ENCODE measurements at regions not wholly inside any gene's neighbourhood (a gene's known extent, or its start where the extent isn't known, plus 50 kb on each side); places are given as distances from the start of the nearest gene placed in this dataset.
"Not testable (repeated sequence)": the region's sequence is repeated elsewhere in the genome, so short reads cannot be mapped to it uniquely, and the experiment has no call there.

GRCh38 chr15:95699578-95699977, 630.9 kb upstream of the NR2F2 start:
- no peaks in the 10 kb centered on the region for H3K4me1 Mint-ChIP-seq (ENCODE audit: low read depth, unreplicated experiment)

GRCh38 chr15:95700692-95701091, 629.8 kb upstream of the NR2F2 start:
- BruUV-seq (replicated peaks); H3K4me3 Mint-ChIP-seq (ENCODE audit: low read depth, unreplicated experiment); H3K27me3 Mint-ChIP-seq (ENCODE audit: unreplicated experiment); DNase-seq; H3K4me1 Mint-ChIP-seq (ENCODE audit: low read depth, unreplicated experiment); CTCF ChIA-PET; intact Hi-C loops (cut with micrococcal nuclease; ENCODE audit: unreplicated experiment); H3K36me3 Mint-ChIP-seq (ENCODE audit: insufficient read depth, unreplicated experiment); H3K27ac Mint-ChIP-seq (ENCODE audit: unreplicated experiment): not testable (repeated sequence)
- peaks cover 16% of the 10 kb centered on the region for H3K9me3 Mint-ChIP-seq (ENCODE audit: low read depth, unreplicated experiment)

More at GRCh38 chr15:95699578-95699977, 630.9 kb upstream of the NR2F2 start:
- H3K27me3 Mint-ChIP-seq (ENCODE audit: unreplicated experiment) = no peaks in the 10 kb centered on the region
- intact Hi-C loops (cut with micrococcal nuclease; ENCODE audit: unreplicated experiment) = no loop called here
- BruUV-seq (replicated peaks) = no TSS peak
- CTCF ChIA-PET = no interaction called here
- no peak for DNase-seq
- peaks cover 16% of the 10 kb centered on the region for H3K9me3 Mint-ChIP-seq (ENCODE audit: low read depth, unreplicated experiment)
- H3K36me3 Mint-ChIP-seq (ENCODE audit: insufficient read depth, unreplicated experiment) = no peaks in the 10 kb centered on the region
- H3K27ac Mint-ChIP-seq (ENCODE audit: unreplicated experiment) = no peak overlapping the region
- no peak for TF ChIP-seq CTCF (IDR thresholded peaks at IDR 0.05; ENCODE audit: unreplicated experiment)
- no peak overlapping the region for H3K4me3 Mint-ChIP-seq (ENCODE audit: low read depth, unreplicated experiment)

GRCh38 chr15:95701410-95701809, 629.1 kb upstream of the NR2F2 start:
- no peak for TF ChIP-seq CTCF (IDR thresholded peaks at IDR 0.05; ENCODE audit: unreplicated experiment)
- Mint-ChIP-seq H3K4me1 (ENCODE audit: low read depth, unreplicated experiment) (no peaks in the 10 kb centered on the region), H3K9me3 (ENCODE audit: low read depth, unreplicated experiment) (peaks cover 21% of the 10 kb centered on the region), H3K27me3 (ENCODE audit: unreplicated experiment) (no peaks in the 10 kb centered on the region), H3K27ac (ENCODE audit: unreplicated experiment) (no peak overlapping the region), H3K36me3 (ENCODE audit: insufficient read depth, unreplicated experiment) (no peaks in the 10 kb centered on the region), H3K4me3 (ENCODE audit: low read depth, unreplicated experiment) (no peak overlapping the region)
- intact Hi-C loops (cut with micrococcal nuclease; ENCODE audit: unreplicated experiment) = no loop called here
- no TSS peak for BruUV-seq (replicated peaks)
- CTCF ChIA-PET = no interaction called here
- no peak for DNase-seq

- no peak for DNase-seq
- BruUV-seq (replicated peaks) = no TSS peak
- Mint-ChIP-seq H3K4me3 (ENCODE audit: low read depth, unreplicated experiment) (no peak overlapping the region), H3K9me3 (ENCODE audit: low read depth, unreplicated experiment) (peaks cover 6% of the 10 kb centered on the region), H3K4me1 (ENCODE audit: low read depth, unreplicated experiment) (no peaks in the 10 kb centered on the region), H3K36me3 (ENCODE audit: insufficient read depth, unreplicated experiment) (no peaks in the 10 kb centered on the region), H3K27ac (ENCODE audit: unreplicated experiment) (no peak overlapping the region), H3K27me3 (ENCODE audit: unreplicated experiment) (no peaks in the 10 kb centered on the region)
- intact Hi-C loops (cut with micrococcal nuclease; ENCODE audit: unreplicated experiment) = no loop called here
- CTCF ChIA-PET = no interaction called here
- TF ChIP-seq CTCF (IDR thresholded peaks at IDR 0.05; ENCODE audit: unreplicated experiment) = no peak
Observed at GRCh38 chr15:95709959-95710695, 620.4 kb upstream of the NR2F2 start.

- no peaks in the 10 kb centered on the region for H3K27me3 Mint-ChIP-seq (ENCODE audit: unreplicated experiment)
- no TSS peak for BruUV-seq (replicated peaks)
- intact Hi-C loops (cut with micrococcal nuclease; ENCODE audit: unreplicated experiment) = no loop called here
- H3K27ac Mint-ChIP-seq (ENCODE audit: unreplicated experiment) = no peak overlapping the region
- DNase-seq = no peak
- no peaks in the 10 kb centered on the region for H3K36me3 Mint-ChIP-seq (ENCODE audit: insufficient read depth, unreplicated experiment)
- no peaks in the 10 kb centered on the region for H3K9me3 Mint-ChIP-seq (ENCODE audit: low read depth, unreplicated experiment)
- no peaks in the 10 kb centered on the region for H3K4me1 Mint-ChIP-seq (ENCODE audit: low read depth, unreplicated experiment)
- TF ChIP-seq CTCF (IDR thresholded peaks at IDR 0.05; ENCODE audit: unreplicated experiment) = no peak
- CTCF ChIA-PET = no interaction called here
- no peak overlapping the region for H3K4me3 Mint-ChIP-seq (ENCODE audit: low read depth, unreplicated experiment)
Observed at GRCh38 chr15:95712785-95713184, 617.7 kb upstream of the NR2F2 start.

All from Calu3 (cell line).